Thyroid gland (tissue), 4 donors: ENCODE measurements at regions not wholly inside any gene's neighbourhood (a gene's known extent, or its start where the extent isn't known, plus 50 kb on each side); places are given as distances from the start of the nearest gene placed in this dataset.

Experiments
- DNase-seq, 2 donors: peaks; one replicate each; pipeline ENCODE4 v3.0.0-alpha.2; 2019
- H3K27ac ChIP-seq, 3 donors: fragments of 200-600 bp; sonication (generic); 1 replicate in 2 of 3; 2 replicates in 1 of 3; pipeline ENCODE4 v1.5.1; 2016 to 2019; ENCODE audit warnings: mild to moderate bottlenecking in 1 of 3, moderate library complexity in 1 of 3
- H3K27me3 ChIP-seq: fragments of 200-600 bp; sonication (generic); one replicate; pipeline ENCODE4 v1.5.1; 2019
- H3K36me3 ChIP-seq, 2 donors: fragments of 200-600 bp; sonication (generic); one replicate each; pipeline ENCODE4 v1.5.1; 2016 to 2019
- H3K4me1 ChIP-seq, 2 donors: fragments of 200-600 bp; sonication (generic); one replicate each; pipeline ENCODE4 v1.5.1; 2017 to 2019
- H3K4me3 ChIP-seq, 3 donors: fragments of 200-600 bp; sonication (generic); replicated peaks in 1 of 3; 1 replicate in 2 of 3; 2 replicates in 1 of 3; pipeline ENCODE4 v1.5.1; 2016; ENCODE audit warnings: mild to moderate bottlenecking in 1 of 3
- H3K9me3 ChIP-seq: fragments of 200-600 bp; sonication (generic); one replicate; pipeline ENCODE4 v1.5.1; 2017
- POLR2A ChIP-seq, 2 donors: fragments of 450-650 bp; IDR thresholded peaks; one replicate each; pipeline ENCODE4 v1.6.1; 2017; ENCODE audit warnings: antibody characterized with exemption in 2 of 2, mild to moderate bottlenecking in 2 of 2, moderate library complexity in 1 of 2
- WGBS, 2 donors: methylation state at CpG; one replicate each; pipeline ENCODE4 v1.1.5; 2017; 5-methylcytosine and 5-hydroxymethylcytosine counted together
- intact Hi-C: fragments of 100-400 bp; cut with DNase I; formaldehyde crosslinking; loops from one replicate; pipeline ENCODE4 v1.15.1; 2023
- TF ChIP-seq, protein P1 (sequence below), 6 experiments: fragments of 200-600 bp in 3 of 6; fragments of 450-650 bp in 3 of 6; sonication (generic) in 3 of 6; IDR thresholded peaks; one replicate each; pipeline ENCODE4 v1.5.1; 2016 to 2019; ENCODE audit warnings: antibody characterized with exemption in 6 of 6, mild to moderate bottlenecking in 2 of 6, inconsistent platforms in 1 of 6, moderate library complexity in 1 of 6

DNA sequence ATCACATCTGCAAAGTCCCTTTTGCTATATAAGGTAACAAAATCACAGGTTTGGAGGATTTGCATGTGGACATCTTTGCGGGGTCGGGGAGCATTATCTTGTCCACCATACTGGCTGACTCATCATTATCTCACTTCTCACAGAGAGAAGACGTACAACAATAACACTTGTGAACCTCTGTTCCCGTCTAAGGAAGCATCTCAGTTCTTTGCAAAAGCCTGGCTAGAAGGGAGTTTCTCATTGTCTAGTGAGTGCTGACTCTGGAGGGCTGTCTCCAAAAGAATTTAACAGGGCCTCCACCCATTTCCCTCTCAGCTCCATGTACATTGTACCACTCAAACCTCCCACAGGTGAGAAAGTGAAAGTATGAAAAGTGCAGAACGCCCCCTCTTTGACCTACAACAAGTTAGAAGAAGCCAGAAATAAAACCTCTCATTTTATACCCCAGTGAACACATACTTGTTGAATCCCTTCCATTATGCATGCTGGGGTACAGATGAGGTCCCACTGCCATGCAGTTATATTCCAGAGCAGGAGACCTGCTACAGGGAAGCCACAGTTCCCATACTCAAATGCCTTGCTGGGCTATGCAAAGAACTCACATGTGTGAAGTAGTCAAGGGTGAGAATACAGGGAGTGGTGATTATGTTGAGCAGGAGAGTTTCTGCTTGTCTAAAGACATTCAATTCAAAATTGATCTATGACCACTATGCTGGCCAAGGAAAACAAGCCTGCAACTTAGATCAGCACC is 121.7 kb upstream of the PRDX6 start:
- Histone ChIP-seq H3K27me3 (no peaks in the 10 kb centered on the region), H3K27ac (no peak overlapping the region), H3K36me3 (no peaks in the 10 kb centered on the region), H3K9me3 (no peaks in the 10 kb centered on the region), H3K4me1 (no peaks in the 10 kb centered on the region), H3K4me3 (no peak overlapping the region)
- DNase-seq, result no peak
- TF ChIP-seq, protein P1, sequence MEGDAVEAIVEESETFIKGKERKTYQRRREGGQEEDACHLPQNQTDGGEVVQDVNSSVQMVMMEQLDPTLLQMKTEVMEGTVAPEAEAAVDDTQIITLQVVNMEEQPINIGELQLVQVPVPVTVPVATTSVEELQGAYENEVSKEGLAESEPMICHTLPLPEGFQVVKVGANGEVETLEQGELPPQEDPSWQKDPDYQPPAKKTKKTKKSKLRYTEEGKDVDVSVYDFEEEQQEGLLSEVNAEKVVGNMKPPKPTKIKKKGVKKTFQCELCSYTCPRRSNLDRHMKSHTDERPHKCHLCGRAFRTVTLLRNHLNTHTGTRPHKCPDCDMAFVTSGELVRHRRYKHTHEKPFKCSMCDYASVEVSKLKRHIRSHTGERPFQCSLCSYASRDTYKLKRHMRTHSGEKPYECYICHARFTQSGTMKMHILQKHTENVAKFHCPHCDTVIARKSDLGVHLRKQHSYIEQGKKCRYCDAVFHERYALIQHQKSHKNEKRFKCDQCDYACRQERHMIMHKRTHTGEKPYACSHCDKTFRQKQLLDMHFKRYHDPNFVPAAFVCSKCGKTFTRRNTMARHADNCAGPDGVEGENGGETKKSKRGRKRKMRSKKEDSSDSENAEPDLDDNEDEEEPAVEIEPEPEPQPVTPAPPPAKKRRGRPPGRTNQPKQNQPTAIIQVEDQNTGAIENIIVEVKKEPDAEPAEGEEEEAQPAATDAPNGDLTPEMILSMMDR (IDR thresholded peaks at IDR 0.05), result no peak
- TF ChIP-seq POLR2A (IDR thresholded peaks at IDR 0.05), result no peak
- intact Hi-C loops, result no loop called here
- WGBS, 2 donors, result 70 to 81% methylated on average over 5 of the region's 5 CpGs

DNA sequence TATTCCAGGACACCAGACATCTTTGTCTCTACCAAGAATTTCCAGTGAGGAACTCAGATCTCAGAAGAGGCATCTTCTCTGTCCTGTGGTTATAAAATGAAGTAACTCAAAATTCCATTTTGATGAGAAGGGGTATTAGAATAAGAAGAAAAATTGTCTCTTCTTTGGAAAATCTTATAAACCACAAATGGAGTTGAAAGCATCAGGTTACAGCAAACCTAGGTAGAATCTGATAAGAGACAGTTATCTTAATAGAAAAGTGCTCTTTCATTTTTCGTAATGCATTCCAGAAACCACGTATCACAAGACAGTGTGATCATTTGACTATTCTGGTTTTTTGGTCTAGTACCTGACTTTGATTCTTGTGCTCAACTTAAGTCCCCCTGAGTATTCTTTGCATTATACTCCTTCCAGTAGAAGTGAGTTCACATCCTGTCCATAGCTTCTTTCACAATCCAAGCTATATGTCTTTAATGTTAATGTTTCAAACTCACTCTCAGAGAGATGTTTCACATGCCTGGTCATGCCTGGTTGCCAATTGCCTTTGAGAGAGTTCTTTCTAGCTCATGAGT is 120.9 kb upstream of the PRDX6 start:
- Histone ChIP-seq H3K27ac (no peak overlapping the region), H3K4me3 (no peak overlapping the region), H3K9me3 (no peaks in the 10 kb centered on the region), H3K36me3 (no peaks in the 10 kb centered on the region), H3K27me3 (no peaks in the 10 kb centered on the region), H3K4me1 (no peaks in the 10 kb centered on the region)
- intact Hi-C loops, result no loop called here
- no peak for TF ChIP-seq POLR2A (IDR thresholded peaks at IDR 0.05)
- TF ChIP-seq, protein P1 (IDR thresholded peaks at IDR 0.05), result no peak
- no peak for DNase-seq
- 87 to 90% methylated on average over 2 of the region's 2 CpGs for WGBS, 2 donors

DNA sequence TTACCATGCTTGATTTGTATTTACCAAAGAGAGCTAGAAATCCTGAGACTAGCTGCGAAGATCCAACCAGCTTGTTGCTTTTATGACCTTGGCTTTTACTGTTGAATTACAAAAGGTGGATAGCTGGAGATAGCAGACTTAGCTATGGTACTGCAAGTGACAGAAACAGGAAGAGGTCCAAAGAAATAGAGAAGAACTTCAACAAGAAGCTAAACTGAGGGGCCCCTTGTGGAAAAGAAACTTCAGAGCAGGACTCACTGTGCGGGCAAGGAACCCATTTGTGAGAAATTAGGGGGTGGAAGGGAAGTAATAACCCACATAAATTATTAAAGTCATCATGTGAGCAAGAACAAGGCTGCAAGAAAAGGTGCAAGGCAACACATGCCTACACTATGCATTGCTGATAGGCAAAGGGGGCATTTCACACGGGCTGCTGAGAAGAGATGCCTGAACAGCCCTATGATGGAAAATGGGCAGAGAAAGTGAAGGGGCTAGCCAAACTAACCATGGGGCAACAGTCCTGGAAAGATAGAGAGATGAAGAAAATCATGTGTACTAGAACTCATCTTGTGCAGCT is 116.6 kb upstream of the PRDX6 start:
- intact Hi-C loops, result no loop called here
- no peak for DNase-seq
- Histone ChIP-seq H3K27ac (no peak overlapping the region), H3K4me1 (no peaks in the 10 kb centered on the region), H3K36me3 (no peaks in the 10 kb centered on the region), H3K9me3 (no peaks in the 10 kb centered on the region), H3K27me3 (no peaks in the 10 kb centered on the region), H3K4me3 (no peak overlapping the region)
- 78 to 85% methylated on average over 3 of the region's 3 CpGs for WGBS, 2 donors
- TF ChIP-seq POLR2A (IDR thresholded peaks at IDR 0.05), result no peak
- TF ChIP-seq, protein P1 (IDR thresholded peaks at IDR 0.05), result no peak

DNA sequence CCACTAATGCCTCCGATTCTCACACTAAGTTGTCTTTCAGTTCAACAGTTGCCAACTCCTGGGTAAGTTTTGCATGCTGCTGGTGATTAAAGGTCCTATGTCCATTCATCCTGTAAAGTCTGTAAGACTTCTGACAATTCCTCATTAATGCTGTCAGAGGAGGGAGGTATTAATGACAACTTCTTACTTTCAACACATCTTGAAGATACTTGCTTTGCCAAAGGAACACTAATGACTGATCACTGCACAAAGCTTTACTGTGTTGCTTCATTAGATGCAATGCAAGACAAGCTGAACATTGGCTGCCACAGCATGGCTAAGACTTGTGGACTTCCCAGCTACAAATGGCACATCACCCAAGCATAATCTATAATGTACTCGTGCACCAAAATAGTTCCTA is 114.6 kb upstream of the PRDX6 start:
- WGBS, 2 donors, result 90 to 91% methylated on average over 2 of the region's 2 CpGs
- TF ChIP-seq, protein P1 (IDR thresholded peaks at IDR 0.05), result no peak
- no peak for TF ChIP-seq POLR2A (IDR thresholded peaks at IDR 0.05)
- Histone ChIP-seq H3K4me3 (no peak overlapping the region), H3K4me1 (no peaks in the 10 kb centered on the region), H3K36me3 (no peaks in the 10 kb centered on the region), H3K27me3 (no peaks in the 10 kb centered on the region), H3K27ac (no peak overlapping the region), H3K9me3 (no peaks in the 10 kb centered on the region)
- intact Hi-C loops, result no loop called here
- DNase-seq, result no peak

DNA sequence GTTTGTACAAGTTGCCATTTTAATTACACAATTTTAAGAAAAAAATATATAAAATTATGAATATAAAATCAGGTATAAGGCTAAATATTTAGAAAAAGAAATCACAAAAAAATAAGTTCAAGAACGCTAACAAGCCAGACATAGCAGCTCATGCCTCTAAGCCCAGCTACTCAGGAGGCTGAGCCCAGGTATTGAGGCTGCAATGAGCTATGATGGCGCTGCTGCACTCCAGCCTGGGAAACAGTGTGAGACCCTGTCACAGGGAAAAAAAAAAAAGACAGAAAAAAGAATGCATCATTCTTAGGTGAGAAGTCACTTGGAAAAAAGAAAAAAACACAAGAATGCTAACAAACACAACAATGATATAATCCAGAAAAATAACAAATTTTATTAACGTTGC is 112.3 kb upstream of the PRDX6 start:
- Histone ChIP-seq H3K36me3 (no peaks in the 10 kb centered on the region), H3K9me3 (no peaks in the 10 kb centered on the region), H3K4me1 (no peaks in the 10 kb centered on the region), H3K27ac (no peak overlapping the region), H3K4me3 (no peak overlapping the region), H3K27me3 (no peaks in the 10 kb centered on the region)
- DNase-seq, result no peak
- 67 to 71% methylated on average over 3 of the region's 3 CpGs for WGBS, 2 donors
- intact Hi-C loops, result no loop called here
- no peak for TF ChIP-seq POLR2A (IDR thresholded peaks at IDR 0.05)
- TF ChIP-seq, protein P1 (IDR thresholded peaks at IDR 0.05), result no peak
